ENCODE measurements at regions not wholly inside any gene's neighbourhood (a gene's known extent, or its start where the extent isn't known, plus 50 kb on each side); places are given as distances from the start of the nearest gene placed in this dataset.
A peak's percentile ranks its signal among the peaks of the same experiment; 100 is the strongest.
"Not testable (repeated sequence)": the region's sequence is repeated elsewhere in the genome, so short reads cannot be mapped to it uniquely, and the experiment has no call there.

GRCh38 chr10:87603196-87603595, 56.5 kb upstream of the PAPSS2 start:
- no peak for DNase-seq

DNA sequence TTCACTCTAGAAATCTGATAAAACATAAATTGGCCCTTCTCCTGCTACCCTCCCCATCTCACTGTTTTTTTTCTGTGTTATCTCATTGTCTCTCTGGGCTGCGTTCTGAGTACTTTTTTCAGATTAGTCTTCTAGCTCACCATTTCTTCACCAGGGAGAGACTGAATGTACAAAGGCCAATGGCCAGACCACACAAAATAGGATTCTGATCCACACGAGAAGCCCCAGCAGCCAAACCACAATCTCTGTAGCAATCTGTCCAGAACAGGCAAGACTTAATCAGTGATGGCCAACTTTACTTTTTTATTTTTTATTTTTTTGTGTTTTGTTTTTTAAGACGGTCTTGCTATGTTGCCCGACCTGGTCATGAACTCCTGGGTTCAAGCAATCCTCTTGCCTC, 55.9 kb upstream of the PAPSS2 start:
- DNase-seq, result no peak

DNA sequence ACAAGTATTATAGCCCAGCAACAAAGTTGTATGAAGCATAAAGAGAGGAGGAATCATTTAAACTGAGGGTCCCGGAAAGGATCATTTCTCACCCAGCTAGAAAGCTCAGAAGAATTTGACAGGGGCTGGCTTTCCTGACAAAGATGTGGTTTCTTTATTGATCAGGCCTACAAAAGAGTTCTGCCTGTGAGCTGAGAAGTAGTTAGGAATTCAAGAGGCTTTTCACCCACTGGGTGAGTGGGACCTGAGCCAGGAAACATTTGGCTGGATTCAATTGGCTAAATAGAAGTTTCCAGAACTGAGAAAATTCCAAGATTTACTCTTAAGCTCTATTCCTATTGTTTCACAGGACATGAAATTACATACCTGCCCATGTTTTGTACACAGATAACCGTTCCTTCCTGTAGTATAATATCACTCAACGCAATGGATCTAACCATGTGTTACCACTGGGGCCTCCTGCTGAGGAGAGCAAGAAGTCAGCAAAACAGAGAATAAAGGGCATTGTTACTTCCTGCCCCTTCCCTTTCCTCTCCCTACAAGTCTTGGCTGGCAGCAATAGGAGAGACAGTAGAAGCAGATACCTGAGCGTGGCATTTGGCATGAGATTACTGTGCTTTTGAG, 53.9 kb upstream of the PAPSS2 start:
- peak; percentile 20 for DNase-seq

DNA sequence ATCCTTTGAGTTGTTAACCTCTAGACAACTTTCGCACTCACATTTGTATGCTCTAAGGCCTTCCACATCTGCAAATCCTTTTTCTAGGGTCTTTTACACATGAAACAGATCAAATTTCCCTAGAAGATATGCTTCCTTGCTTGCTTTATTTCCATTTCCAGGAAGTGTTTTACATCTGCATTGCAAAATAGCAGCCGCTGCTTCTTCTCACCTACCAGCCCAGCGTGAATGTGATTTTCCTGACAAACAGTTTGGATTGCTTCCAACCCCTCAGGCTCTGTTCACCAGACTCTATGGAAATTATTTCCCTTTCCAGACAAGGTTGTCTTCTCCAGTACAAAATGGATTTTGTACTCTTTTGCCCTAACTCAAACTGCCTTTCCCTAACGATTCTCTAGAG, 50.9 kb upstream of the PAPSS2 start:
- no peak for DNase-seq

GRCh38 chr10:87609563-87609962, 50.1 kb upstream of the PAPSS2 start:
- not testable (repeated sequence) for DNase-seq

Data from fibroblast of skin of scalp (primary cell).